GM12874 (cell line): ENCODE measurements at regions not wholly inside any gene's neighbourhood (a gene's known extent, or its start where the extent isn't known, plus 50 kb on each side); places are given as distances from the start of the nearest gene placed in this dataset.

Experiments
- CTCF ChIP-seq: IDR thresholded peaks from 2 replicates; pipeline ENCODE4 v1.5.1; 2011; ENCODE audit warnings: low read depth, mild to moderate bottlenecking, control low read depth, low read length, moderate library complexity; ENCODE audit not compliant: insufficient read depth

- no peak for TF ChIP-seq CTCF
Measured at GRCh38 chr3:164018500-164018899, 1059.8 kb downstream of the SI start.

- no peak for TF ChIP-seq CTCF
Measured at GRCh38 chr3:164007765-164008164, 1070.5 kb downstream of the SI start.

GRCh38 chr3:164004205-164004604, 1074.1 kb downstream of the SI start:
- TF ChIP-seq CTCF = no peak

GRCh38 chr3:163983940-163984339, 1094.4 kb downstream of the SI start:
- TF ChIP-seq CTCF = no peak

GRCh38 chr3:163971861-163972260, 1106.4 kb downstream of the SI start:
- no peak for TF ChIP-seq CTCF

GRCh38 chr3:163957072-163957471, 1121.2 kb downstream of the SI start:
- no peak for TF ChIP-seq CTCF

- no peak for TF ChIP-seq CTCF
Measured at GRCh38 chr3:163953526-163953925, 1124.8 kb downstream of the SI start.

- no peak for TF ChIP-seq CTCF
Measured at GRCh38 chr3:163952499-163952898, 1125.8 kb downstream of the SI start.
